Transverse colon (tissue), 4 donors: ENCODE measurements at regions not wholly inside any gene's neighbourhood (a gene's known extent, or its start where the extent isn't known, plus 50 kb on each side); places are given as distances from the start of the nearest gene placed in this dataset.

Experiments
- DNase-seq: peaks from one replicate; pipeline ENCODE4 v3.0.0-alpha.2; 2019
- H3K27ac ChIP-seq, 4 donors: fragments of 200-600 bp; sonication (generic); 2 replicates each; pipeline ENCODE4 v1.5.1; 2016 to 2018; ENCODE audit warnings: inconsistent platforms in 4 of 4
- H3K27me3 ChIP-seq: fragments of 200-600 bp; sonication (generic); 2 replicates; pipeline ENCODE4 v1.5.1; 2017; ENCODE audit warnings: inconsistent platforms
- H3K36me3 ChIP-seq, 4 donors: fragments of 200-600 bp; sonication (generic); 2 replicates each; pipeline ENCODE4 v1.5.1; 2017 to 2019; ENCODE audit warnings: inconsistent platforms in 4 of 4
- H3K4me1 ChIP-seq, 4 donors: fragments of 200-600 bp; sonication (generic); 2 replicates each; pipeline ENCODE4 v1.5.1; 2017 to 2020; ENCODE audit warnings: inconsistent platforms in 4 of 4
- H3K4me3 ChIP-seq, 4 donors: fragments of 200-600 bp; sonication (generic); 1 replicate in 1 of 4; 2 replicates in 3 of 4; pipeline versions ENCODE4 v1.5.1 to v1.6.1; 2017 to 2019; ENCODE audit warnings: inconsistent platforms in 4 of 4
- H3K9me3 ChIP-seq, 2 donors: fragments of 200-600 bp; sonication (generic); 2 replicates each; pipeline ENCODE4 v1.5.1; 2017 to 2019; ENCODE audit warnings: inconsistent platforms in 2 of 2
- CTCF ChIP-seq, 5 experiments: fragments of 200-600 bp in 3 of 5; fragments of 450-650 bp in 2 of 5; sonication (generic) in 3 of 5; IDR thresholded peaks; 1 replicate in 2 of 5; 2 replicates in 3 of 5; pipeline ENCODE4 v1.5.1; 2016 to 2017; ENCODE audit warnings: antibody characterized with exemption in 5 of 5, inconsistent platforms in 3 of 5, mild to moderate bottlenecking in 2 of 5, moderate library complexity in 1 of 5
- EP300 ChIP-seq: sonication (generic); formaldehyde crosslinking; IDR thresholded peaks from one replicate; pipeline ENCODE4 v1.6.1; 2017; ENCODE audit warnings: antibody characterized with exemption, low read depth
- POLR2A ChIP-seq: fragments of 450-650 bp; IDR thresholded peaks from one replicate; pipeline ENCODE4 v1.6.1; 2016; ENCODE audit warnings: antibody characterized with exemption, mild to moderate bottlenecking, moderate library complexity
- POLR2AphosphoS5 ChIP-seq, 3 donors: sonication (generic); formaldehyde crosslinking; IDR thresholded peaks; one replicate each; pipeline ENCODE4 v1.6.1; 2016; ENCODE audit warnings: antibody characterized with exemption in 3 of 3
- WGBS, 2 donors: methylation state at CpG; one replicate each; pipeline ENCODE4 v1.1.5; 2018; ENCODE audit warnings: low coverage in 1 of 2; 5-methylcytosine and 5-hydroxymethylcytosine counted together
- in situ Hi-C, 4 donors: fragments of 200-750 bp; cut with MboI; loops; one replicate each; pipeline versions ENCODE4 v1.15.0 to v1.15.1; 2017; ENCODE audit warnings: low sequenced_read_pairs in 3 of 4, low pct_ligation_motif_present in 1 of 4, low pct_unique_long_range_greater_than_20kb in 1 of 4
- intact Hi-C: fragments of 100-400 bp; cut with DNase I; formaldehyde crosslinking; loops from one replicate; pipeline ENCODE4 v1.15.1; 2023; ENCODE audit warnings: low total_unique reads

- 63% methylated on average over 2 of the region's 2 CpGs; no CpG with 5 or more reads in 1 of the 2 donors for WGBS, 2 donors
- in situ Hi-C loops, result loop anchor here in 1 of 4 donors (25.0 kb wide), 1 partner anchor 923 kb away; no protein-coding TSS in a partner anchor
- Histone ChIP-seq H3K27me3 (no peaks in the 10 kb centered on the region), H3K27ac (no peak overlapping the region), H3K4me3 (no peak overlapping the region), H3K4me1 (no peaks in the 10 kb centered on the region), H3K9me3 (no peaks in the 10 kb centered on the region), H3K36me3 (no peaks in the 10 kb centered on the region)
- DNase-seq, result no peak
- intact Hi-C loops, result no loop called here
- no peak for TF ChIP-seq POLR2A
- no peak for TF ChIP-seq EP300
- no peak for TF ChIP-seq POLR2AphosphoS5 (IDR thresholded peaks at IDR 0.05)
- no peak for TF ChIP-seq CTCF (IDR thresholded peaks at IDR 0.05)
Measured at GRCh38 chrX:42710452-42710851, 67.5 kb downstream of the PPP1R2C start.

- in situ Hi-C loops (loop anchor here in 1 of 4 donors (25.0 kb wide), 1 partner anchor 921 kb away; no protein-coding TSS in a partner anchor), intact Hi-C loops (no loop called here)
- no peak overlapping the region for H3K27ac ChIP-seq
- H3K27me3 ChIP-seq, result no peaks in the 10 kb centered on the region
- H3K36me3 ChIP-seq, result no peaks in the 10 kb centered on the region
- TF ChIP-seq POLR2AphosphoS5 (IDR thresholded peaks at IDR 0.05) (no peak), EP300 (no peak), CTCF (IDR thresholded peaks at IDR 0.05) (no peak), POLR2A (no peak)
- H3K9me3 ChIP-seq, result no peaks in the 10 kb centered on the region
- DNase-seq, result no peak
- H3K4me1 ChIP-seq, result no peaks in the 10 kb centered on the region
- WGBS, 2 donors, result 20 to 39% methylated on average over 2 of the region's 2 CpGs
- H3K4me3 ChIP-seq, result no peak overlapping the region
Measured at GRCh38 chrX:42708222-42708621, 69.7 kb downstream of the PPP1R2C start.

- no peaks in the 10 kb centered on the region for H3K36me3 ChIP-seq
- H3K4me1 ChIP-seq, result no peaks in the 10 kb centered on the region
- no peak overlapping the region for H3K4me3 ChIP-seq
- TF ChIP-seq CTCF (IDR thresholded peaks at IDR 0.05) (no peak), POLR2A (no peak), POLR2AphosphoS5 (IDR thresholded peaks at IDR 0.05) (no peak), EP300 (no peak)
- H3K27me3 ChIP-seq, result no peaks in the 10 kb centered on the region
- no peak overlapping the region for H3K27ac ChIP-seq
- no peak for DNase-seq
- no peaks in the 10 kb centered on the region for H3K9me3 ChIP-seq
- in situ Hi-C loops (loop anchor here in 1 of 4 donors (25.0 kb wide), 1 partner anchor 920 kb away; no protein-coding TSS in a partner anchor), intact Hi-C loops (no loop called here)
Measured at GRCh38 chrX:42707742-42708141, 70.2 kb downstream of the PPP1R2C start.

- no peaks in the 10 kb centered on the region for H3K4me1 ChIP-seq
- H3K27ac ChIP-seq, result no peak overlapping the region
- H3K4me3 ChIP-seq, result no peak overlapping the region
- no peak for DNase-seq
- WGBS, 2 donors, result 60% methylated on average over 2 of the region's 2 CpGs; no CpG with 5 or more reads in 1 of the 2 donors
- H3K9me3 ChIP-seq, result no peaks in the 10 kb centered on the region
- no peaks in the 10 kb centered on the region for H3K36me3 ChIP-seq
- TF ChIP-seq CTCF (IDR thresholded peaks at IDR 0.05) (no peak), EP300 (no peak), POLR2A (no peak), POLR2AphosphoS5 (IDR thresholded peaks at IDR 0.05) (no peak)
- no peaks in the 10 kb centered on the region for H3K27me3 ChIP-seq
- intact Hi-C loops (no loop called here), in situ Hi-C loops (loop anchor here in 1 of 4 donors (25.0 kb wide), 1 partner anchor 917 kb away; no protein-coding TSS in a partner anchor)
Measured at GRCh38 chrX:42704454-42704853, 73.5 kb downstream of the PPP1R2C start.
